Amygdala (tissue), 56 donors: ENCODE measurements at regions not wholly inside any gene's neighbourhood (a gene's known extent, or its start where the extent isn't known, plus 50 kb on each side); places are given as distances from the start of the nearest gene placed in this dataset.
A peak's percentile ranks its signal among the peaks of the same experiment; 100 is the strongest.
"Not testable (repeated sequence)": the region's sequence is repeated elsewhere in the genome, so short reads cannot be mapped to it uniquely, and the experiment has no call there.

Experiments
- DNase-seq, 56 donors: peaks; one replicate each; lab custom pipeline; 2025; lab: John Stamatoyannopoulos, UW

DNA sequence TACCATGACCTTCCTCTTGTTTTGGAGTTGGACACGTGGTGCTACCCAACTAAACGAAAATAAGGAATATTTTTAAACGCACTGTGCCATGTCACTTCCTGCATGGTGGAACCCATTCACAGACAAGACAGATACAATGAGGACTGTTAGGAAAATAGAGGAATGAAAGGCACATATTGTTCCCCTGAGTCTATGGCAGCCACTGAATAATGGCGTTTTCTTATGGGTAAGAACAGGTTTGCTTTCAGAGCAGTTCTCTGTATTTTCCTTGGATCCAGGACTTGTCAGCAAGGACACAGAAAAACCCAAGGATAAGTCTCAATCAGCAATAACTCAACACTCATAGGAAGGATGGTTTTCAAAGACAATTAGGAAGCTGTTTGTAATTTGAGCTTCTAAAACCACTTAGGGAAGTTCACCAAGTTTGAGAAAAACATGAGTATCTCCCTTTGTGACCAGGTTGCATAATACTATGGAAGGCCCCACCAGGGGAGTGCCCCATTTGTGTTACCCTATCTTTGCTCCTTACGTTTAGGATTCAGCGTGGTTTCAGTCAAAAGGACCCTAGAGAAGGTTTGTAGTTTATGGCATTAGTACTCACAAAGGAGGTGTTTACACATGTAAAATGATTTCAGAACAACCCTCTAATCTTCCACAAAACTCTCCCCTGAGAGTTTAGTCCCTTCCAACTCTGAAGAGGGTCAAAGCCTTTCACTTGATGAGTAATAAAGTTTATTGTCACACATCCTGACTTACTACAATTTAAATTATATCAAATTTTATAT is 487.2 kb upstream of the ATP11B start:
- no peak for DNase-seq

DNA sequence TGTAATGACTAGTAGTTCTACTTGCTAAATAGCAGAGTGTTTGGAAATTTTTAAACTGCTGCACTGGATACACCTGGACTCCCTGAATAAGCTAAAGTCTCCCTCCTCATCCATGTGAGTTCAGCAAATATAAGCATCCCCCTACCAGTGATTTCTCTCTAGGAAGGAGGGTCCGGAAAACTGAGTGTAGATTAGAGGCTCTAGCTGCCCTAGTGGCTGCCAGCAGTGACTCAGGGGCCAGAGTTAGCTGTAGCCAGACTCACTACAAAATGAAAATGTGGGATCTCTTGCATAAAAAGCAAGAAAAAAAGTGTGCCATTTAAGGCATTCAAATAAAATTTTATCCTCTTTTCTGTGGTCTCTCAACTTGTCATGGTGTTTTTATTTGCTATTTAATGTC is 485.0 kb upstream of the ATP11B start:
- DNase-seq, result no peak

DNA sequence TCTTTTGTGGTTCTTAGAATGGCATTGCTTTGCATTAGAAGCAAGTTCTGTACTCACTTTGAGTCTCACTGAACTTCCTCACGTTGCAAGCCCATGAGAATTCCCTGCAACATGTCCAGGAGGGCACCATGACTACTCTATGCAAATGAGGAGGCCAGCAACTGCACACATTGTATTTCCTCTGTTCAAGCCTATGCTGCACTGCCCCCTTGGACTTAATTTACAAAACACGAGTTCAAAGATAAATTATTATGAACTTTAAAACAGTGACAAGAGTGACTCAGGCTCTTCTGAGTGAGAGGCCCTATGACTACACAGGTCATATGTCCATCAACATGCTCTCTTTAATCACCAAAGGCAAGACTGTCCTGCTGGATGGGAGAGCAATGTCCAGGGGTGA is 484.2 kb upstream of the ATP11B start:
- DNase-seq, result no peak

- no peak for DNase-seq
These were observed 478.0 kb upstream of the ATP11B start for GRCh38 chr3:182315313-182315712.

GRCh38 chr3:182323126-182323700 is 470.1 kb upstream of the ATP11B start:
- no peak for DNase-seq

DNA sequence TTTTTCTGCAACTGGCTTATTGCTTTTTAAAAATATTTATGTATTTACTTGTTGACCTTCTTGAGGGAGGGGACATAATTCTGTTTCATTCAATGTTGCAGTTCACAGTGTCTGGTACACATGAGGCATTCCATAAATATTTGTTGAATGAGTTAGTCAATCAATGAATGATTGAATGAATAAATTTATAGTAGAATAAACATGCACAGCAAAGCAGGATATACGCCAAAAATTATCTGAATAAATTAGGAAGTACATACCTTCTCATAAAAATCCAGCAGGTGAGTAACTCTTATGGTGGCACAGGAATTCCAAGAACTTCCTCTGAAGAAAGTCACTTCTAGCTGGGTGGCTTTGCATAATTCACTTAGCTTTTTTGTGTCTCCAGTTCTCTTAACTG is 469.4 kb upstream of the ATP11B start:
- DNase-seq, result no peak

- DNase-seq, result no peak
These were observed 467.9 kb upstream of the ATP11B start for GRCh38 chr3:182325213-182325950.

DNA sequence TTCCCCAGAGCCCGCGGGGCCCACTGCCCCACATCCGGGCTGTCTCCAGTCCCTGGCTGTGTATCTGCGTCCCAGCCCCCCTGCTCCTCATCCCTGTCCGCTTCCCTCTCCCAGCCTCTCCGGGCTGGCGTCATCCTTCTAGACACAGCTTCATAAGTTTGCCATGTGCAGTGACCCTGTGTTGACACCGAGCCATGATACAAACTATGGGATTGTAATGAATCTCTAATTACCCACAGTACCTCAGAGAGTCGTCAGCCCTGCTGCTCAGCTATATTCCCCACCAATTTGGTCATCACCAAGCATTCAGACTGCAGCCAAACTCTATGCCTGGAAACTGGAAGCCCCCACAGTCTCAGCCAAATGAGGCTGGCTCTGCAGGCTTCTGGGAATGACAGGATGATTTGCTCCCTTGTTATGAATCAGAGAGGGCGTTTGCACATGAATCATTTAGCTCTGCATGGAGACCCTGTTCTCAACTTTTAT is 466.1 kb upstream of the ATP11B start:
- DNase-seq, result peak in 4 of 56 donors; percentile 2 to 15 (median 6)

DNA sequence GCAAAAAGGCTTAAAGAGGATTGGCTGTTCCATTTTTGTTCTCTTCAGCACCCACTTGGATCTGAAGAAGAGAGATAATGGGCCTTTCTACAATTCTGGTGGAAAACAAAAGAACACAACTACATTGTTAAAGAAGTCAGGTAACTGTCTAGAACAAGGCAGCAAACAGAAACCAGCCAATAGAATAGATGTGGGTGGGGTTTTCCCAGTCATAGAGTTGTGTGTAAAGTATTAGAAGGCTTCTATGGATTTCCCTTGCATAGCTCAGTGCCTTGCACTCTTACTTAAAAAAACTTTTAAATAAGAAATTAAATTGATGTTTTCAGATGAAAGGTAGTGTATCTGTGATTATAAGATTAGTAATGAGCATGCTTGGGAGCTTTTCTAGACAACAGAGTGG is 462.7 kb upstream of the ATP11B start:
- no peak for DNase-seq

DNA sequence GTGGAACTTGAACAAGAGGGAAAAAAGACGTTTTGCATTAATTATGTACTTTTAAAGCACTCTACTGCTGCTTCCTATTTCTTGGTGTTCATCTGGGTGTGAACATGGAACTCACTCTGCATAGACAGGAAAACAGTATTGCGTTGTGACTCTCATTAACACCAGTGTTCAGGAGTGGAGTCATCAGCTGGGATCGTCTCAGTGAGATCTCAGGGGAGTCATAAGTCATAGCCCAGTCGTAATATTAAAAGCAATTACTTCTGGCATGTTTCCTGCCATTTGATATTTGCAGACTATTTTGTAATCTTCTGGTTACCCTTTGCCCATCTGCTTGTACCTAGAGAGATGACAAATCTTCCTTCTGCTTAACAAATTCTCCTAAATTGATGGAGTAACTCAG is 462.0 kb upstream of the ATP11B start:
- no peak for DNase-seq

GRCh38 chr3:182342252-182342651 is 451.1 kb upstream of the ATP11B start:
- DNase-seq, result no peak

GRCh38 chr3:182344026-182344425 is 449.3 kb upstream of the ATP11B start:
- DNase-seq, result not testable (repeated sequence)

DNA sequence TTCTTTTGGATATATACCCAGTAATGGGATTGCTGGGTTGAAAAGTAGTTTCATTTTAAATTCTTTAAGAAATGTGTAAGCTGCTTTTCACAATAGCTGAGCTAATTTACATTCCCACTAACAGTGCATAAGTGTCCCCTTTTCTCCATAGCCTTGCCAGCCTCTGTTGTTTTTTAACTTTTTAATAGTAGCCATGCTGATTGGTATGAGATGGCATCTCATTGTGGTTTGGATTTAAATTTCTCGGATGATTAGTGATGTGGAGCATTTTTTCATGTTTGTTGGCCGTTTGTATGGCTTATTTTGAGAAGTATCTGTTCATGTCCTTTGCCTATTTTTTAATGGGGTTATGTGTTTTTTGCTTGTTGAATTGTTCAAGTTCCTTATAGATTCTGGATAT is 444.3 kb upstream of the ATP11B start:
- DNase-seq, result no peak

GRCh38 chr3:182349951-182350517 is 443.3 kb upstream of the ATP11B start:
- DNase-seq, result no peak

GRCh38 chr3:182357928-182358327 is 435.4 kb upstream of the ATP11B start:
- DNase-seq, result no peak

DNA sequence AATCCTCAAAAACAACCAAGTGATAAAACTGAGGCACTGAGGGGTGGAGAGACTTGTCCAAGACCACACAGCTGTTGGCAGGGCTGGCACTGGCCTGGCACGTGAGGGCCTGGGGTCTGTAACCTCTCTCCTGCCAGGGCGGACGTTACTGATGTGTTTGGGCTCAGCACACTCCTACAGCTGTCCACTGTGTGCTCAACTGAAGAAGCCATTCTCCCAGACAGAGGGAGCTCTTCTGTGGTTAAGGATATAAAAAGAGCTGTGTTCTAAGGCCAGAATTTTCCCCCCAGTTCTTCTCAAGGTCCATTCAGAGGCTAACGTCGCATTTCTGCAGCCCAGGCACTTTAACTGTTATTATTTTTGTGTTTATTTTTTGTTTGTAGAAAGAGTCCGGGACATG is 429.0 kb upstream of the ATP11B start:
- peak in 50 of 56 donors; percentile 1 to 86 (median 32) for DNase-seq

DNA sequence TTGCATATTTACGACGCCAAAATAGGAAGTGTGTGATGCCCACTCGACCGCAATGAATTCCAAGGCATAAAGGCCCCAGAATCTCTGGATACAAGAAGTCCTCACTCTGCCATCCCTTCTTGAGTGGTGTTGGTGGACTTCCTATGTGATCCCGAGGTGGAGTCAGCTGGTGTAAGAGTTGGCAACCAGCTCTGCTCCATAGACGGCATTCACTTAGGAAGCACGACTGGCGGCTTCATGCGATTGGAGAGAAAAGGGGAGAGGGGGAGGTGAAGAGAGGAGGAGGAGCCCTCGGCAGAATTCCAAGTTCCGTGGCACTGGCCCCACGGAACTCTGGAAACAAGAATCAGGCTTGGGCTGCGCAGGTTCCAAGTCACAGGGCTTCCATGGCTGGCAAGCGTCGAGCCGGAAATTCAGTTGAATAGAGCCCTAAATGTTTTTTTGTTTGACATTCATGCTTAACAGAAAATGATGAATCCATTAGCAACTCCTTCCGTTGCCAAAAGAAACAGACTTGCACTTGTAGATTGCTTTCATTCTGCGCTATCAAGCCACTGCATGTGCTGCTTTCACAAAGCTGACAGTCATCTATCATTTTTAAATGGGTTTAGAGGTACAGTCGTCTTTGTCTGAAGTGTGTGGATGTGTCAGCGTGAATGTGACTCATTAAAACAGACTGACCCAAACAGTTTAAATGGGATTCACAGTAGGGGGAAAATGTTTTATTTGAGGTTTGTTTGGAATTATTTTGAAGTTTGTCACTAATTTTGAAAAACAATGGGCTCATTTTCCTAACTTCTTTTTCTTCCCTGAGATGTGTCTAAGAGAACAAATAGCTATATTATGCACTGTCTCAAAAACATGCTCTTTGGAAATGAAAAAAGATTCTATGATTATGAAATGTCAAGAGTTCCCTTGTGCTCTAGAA is 428.3 kb upstream of the ATP11B start:
- DNase-seq, result peak in 55 of 56 donors; percentile 8 to 87 (median 66)

GRCh38 chr3:182366746-182367145 is 426.6 kb upstream of the ATP11B start:
- no peak for DNase-seq

- DNase-seq, result no peak
These were observed 423.4 kb upstream of the ATP11B start for GRCh38 chr3:182369861-182370260.

DNA sequence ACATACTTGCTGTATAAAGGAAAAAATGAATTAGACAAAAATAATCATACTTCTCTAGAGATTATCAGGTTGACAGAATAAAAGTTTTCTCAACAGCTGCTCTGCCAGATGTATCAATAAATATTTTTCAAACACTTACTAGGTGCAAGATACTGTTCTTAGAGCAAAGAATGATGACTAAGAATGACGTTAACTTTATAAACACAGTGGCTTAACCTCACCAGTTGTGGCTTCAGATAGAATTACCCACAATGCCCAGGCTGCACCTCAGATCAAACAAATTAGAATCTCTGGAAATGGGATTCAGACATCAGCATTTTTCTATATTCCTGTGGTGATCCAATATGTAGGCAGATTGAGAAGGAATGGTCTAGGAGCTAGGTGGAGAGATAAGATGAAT is 422.4 kb upstream of the ATP11B start:
- no peak for DNase-seq
